HG03108 (cell line): ENCODE measurements at regions not wholly inside any gene's neighbourhood (a gene's known extent, or its start where the extent isn't known, plus 50 kb on each side); places are given as distances from the start of the nearest gene placed in this dataset.
"Not testable (repeated sequence)": the region's sequence is repeated elsewhere in the genome, so short reads cannot be mapped to it uniquely, and the experiment has no call there.

ENCODE experiments used
- ATAC-seq: cut with Tn5 transposase; IDR thresholded peaks from one replicate; pipeline ENCODE4 v1.9.1; 2021; ENCODE audit warnings: moderate library complexity; ENCODE audit not compliant: unreplicated experiment

DNA sequence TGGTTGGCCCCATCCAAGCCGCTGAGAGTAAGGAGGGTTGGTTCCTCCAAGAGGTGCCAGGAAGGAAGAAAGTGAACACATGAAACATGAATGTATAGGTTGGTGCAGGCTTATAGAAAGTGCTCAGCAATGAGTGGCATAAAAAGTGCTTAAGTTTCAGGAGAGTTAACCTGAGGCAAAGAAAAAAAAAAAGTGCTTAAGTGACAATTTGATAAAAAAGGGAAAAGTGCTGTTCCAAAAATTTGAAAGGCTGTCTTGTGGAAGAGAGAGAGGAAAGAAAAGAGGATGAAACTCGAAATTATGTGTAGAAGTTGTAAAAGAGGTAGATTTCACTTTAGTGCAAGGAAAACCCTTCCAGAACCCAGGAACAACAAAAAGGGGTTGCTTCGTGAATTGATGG is 85.5 kb upstream of the MAP4K4 start:
- ATAC-seq: no peak

DNA sequence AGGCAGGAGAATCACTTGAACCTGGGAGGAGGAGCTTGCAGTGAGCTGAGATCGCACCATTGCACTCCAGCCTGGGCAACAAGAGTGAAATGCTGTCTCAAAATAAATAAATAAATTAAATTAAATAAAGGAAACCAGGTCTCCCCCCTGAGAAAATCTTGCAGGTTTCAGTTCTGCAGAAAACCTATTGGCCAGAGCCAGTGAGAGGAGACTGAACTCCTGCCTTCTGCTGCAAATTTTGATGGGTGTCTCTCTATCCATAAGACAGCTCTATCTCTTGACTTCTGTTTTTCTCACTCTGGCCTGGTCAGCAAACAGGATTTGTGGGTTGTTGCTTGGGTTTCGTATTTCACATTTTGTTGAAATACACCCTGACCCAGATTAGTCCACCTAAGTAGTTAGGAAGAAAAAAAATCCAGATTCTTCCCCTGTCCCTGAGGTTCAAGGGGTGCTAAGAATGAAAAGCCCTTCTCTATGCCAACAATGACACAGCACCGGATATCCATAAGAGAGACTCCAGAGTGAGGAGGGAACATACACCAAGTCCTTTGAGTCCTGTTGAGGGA is 86.7 kb upstream of the MAP4K4 start:
- ATAC-seq: no peak

DNA sequence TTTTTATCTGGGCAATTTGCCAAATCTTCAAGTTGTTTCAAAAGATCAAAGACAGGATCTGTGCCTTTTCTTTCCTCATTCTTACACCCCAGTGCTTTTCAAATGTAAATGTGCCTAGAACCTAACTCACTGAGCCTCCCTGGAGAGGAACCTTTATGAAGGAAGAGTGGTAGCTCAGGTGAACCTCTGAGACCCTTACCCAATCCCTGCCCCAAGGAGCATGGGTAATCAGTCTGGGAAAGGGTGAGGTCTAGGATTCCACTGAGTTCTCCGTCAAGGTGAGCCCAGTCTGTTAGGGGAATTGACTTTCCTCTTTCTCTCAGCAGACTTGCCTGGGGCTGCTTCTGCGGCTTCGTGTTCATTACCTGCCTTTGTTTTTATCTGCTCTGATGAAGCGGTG is 88.1 kb upstream of the MAP4K4 start:
- no peak for ATAC-seq

GRCh38 chr2:101608408-101609310 is 88.8 kb upstream of the MAP4K4 start:
- ATAC-seq: no peak

DNA sequence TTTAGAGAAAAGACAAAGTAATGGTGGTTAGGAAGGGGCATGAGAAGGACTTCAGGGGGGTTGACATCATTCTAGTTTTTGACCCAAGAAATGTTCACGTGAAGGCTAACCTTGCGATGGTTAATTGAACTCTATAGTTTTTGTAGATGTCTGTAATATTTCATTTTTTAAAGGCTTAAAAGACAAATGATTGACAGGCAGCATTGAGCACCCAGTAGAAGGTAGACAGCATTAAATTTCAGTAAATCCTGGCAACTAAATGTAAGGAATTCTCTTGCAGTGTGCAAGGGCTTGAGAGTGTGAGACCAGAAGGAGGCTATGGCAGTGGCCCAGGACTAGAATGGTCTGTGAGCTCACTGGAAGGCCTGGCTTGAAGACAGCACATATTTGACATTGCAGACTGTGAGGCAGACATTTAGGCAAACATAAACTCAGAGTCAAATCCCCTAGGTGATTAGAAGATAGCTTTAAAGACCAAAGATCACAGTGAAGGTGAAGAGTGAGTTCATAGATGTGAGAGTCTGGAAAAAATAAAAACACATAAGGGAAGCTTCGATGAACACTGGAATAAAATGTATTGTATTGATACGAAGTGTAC is 100.1 kb upstream of the MAP4K4 start:
- ATAC-seq: no peak

GRCh38 chr2:101596333-101596732 is 101.2 kb upstream of the MAP4K4 start:
- ATAC-seq: no peak

DNA sequence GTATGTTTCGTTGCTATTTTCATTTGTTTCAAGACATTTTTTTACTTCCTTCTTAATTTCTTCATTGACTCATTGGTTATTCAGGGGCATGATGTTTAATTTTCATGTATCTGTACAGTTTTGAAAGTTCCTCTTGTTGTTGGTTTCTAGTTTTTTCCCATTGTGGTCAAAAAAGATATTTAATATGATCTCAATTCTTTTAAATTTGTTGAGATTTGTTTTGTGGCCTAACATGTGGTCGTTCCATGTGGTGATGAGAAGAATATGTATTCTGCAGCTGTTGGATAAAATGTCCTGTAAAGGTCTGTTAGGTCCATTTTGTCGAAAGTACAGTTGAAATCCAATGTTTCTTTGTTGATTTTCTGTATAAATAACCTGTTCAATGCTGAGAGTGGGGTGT is 110.3 kb upstream of the MAP4K4 start:
- no peak for ATAC-seq

- ATAC-seq: no peak
Measured at GRCh38 chr2:101583861-101584260, 108.9 kb upstream of the RFX8 start.

GRCh38 chr2:101581675-101582299 is 106.9 kb upstream of the RFX8 start:
- no peak for ATAC-seq

DNA sequence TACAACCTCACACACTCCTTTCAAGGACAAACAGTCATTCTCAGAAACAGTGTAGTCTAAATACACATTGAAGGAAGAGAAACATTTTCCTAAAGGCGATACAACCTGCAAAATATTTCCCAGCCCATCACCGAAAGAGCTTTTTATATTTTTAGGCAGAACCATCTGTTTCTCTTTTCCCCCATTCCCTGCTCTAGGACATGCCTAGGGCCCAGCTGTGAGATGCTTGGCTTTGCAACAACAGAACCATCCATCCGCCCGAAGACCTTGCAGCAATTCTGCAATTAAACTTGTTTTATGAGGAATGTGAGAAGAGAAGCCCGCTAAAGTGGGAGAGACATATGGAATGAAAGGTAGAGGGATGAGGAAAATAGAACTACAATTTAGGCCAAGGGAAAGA is 105.6 kb upstream of the RFX8 start:
- ATAC-seq: no peak

GRCh38 chr2:101578671-101579070 is 103.8 kb upstream of the RFX8 start:
- ATAC-seq: no peak

DNA sequence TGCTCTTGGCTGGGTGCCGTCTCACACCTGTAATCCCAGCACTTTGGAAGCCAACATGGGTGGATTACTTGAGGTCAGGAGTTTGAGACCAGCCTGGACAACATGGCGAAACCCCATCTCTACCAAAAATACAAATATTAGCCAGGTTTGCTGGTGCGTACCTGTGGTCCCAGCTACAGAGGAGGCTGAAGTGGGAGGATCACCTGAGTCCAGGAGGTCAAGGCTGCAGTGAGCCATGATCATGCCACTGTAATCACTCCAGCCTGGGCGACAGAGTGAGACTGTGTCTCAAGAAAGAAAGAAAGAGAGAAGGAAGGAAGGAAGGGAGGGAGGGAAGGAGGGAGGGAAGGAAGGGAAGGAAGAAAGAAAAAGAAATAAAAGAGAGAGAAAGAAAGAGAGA is 103.2 kb upstream of the RFX8 start:
- ATAC-seq: not testable (repeated sequence)

DNA sequence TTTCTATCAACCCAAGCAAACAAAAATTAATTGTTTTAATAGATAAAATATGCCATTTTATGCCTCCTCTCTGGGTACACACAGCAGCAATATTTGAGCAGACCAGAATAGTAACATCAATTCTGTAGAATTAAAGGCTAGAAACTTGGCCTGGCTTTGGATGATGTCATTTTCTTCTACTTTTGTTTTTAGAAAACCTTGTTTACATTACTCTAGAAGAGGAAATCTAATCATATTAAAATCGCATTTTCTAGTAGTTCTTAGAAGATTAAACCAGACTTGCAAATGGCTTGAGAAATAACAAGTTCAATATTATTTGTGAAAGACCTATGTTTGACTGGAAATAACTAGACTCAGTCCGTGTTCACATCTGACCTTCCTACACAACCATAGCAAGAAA is 102.3 kb upstream of the RFX8 start:
- ATAC-seq: no peak

DNA sequence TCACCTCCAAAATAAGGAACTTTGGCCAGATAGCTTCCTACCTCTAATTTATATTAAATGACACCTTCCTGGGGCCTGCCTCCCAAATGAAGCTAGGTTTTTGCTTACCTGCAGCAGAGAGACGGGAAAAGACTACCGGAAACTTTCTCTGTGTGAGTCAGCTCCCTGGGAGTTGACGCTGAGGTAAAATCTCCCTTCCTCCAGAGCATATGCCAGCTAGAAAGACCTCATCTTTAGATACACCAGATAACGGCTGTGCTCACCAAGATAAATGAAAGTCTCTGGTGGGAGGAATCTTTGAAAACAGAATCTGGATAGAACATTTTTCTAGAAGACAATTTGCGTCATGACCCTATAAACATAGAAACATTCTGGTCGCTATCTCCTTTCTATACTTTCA is 99.7 kb upstream of the RFX8 start:
- no peak for ATAC-seq

- ATAC-seq: no peak
Measured at GRCh38 chr2:101571951-101572350, 97.0 kb upstream of the RFX8 start.

DNA sequence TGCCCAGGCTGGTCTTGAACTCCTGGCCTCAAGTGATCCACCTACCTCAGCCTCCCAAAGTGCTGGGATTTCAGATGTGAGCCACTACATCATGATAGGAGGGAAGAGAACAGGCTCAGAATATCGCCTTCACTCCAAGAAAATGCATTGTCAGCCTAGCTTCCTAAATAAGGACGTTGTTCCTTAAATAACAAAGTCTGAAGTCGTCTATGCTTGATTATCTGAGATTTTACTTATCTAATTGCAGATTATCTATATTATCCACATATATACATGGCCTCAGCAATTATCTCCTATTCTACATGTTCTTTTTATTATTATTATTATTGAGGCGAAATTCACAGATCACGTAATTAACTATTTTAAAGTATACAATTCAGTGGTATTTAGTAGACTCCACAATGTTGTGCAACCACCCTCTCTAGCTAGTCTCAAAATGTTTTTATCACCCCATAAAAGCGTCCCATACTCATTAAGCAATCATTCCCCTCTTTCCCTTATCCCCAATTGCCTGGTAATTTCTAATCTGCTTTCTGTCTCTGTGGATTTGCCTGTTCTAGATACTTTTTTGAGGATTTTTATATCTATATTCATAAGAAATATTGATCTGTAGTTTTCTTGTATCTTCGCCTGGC is 95.1 kb upstream of the RFX8 start:
- ATAC-seq: no peak

DNA sequence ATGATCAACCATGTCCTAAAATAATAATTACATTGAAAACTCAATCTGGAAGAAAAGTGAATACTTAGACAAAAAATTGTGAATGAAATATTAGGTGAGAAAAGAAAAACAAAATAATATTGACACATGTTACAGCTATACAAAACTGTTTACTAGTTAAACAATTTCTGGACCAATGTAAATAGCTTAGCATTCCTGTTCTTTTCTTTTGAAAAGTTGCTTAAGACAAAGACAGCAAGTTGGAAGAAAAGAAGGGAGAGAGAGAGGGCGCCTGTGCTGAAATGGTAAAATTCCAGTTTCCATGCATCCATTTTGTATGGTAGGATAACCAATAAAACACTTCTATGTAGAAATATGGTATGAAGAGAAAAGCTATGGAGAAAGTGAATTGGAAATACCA is 94.1 kb upstream of the RFX8 start:
- ATAC-seq: no peak

DNA sequence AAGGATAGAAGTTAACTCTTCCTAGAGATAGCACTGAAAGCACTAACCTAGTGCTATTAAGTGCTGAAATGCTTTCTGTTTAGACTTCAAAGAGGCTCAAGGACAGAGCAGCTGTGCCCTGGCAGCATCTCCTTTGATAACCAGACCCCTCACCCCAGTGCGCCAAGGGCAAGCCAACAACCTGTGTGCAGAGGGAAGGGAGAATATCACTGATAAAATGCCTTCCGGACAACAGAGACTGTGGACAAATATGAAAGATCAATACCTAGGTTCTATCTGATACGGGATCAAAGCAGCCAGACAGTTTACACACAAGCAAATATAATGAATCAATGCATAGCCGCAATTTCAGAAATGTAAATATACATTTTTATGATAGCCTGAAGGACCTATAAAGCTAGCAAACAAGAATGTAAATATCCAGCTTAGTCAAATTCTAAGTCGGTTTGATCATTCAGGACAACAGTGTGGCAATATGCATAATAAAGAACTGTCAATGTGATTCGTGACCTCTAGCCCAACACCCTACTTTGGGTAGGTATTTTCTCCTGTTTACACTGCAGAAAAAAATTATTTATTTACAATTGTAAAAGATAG is 91.8 kb upstream of the RFX8 start:
- ATAC-seq: no peak

GRCh38 chr2:101563849-101564248 is 88.9 kb upstream of the RFX8 start:
- no peak for ATAC-seq

DNA sequence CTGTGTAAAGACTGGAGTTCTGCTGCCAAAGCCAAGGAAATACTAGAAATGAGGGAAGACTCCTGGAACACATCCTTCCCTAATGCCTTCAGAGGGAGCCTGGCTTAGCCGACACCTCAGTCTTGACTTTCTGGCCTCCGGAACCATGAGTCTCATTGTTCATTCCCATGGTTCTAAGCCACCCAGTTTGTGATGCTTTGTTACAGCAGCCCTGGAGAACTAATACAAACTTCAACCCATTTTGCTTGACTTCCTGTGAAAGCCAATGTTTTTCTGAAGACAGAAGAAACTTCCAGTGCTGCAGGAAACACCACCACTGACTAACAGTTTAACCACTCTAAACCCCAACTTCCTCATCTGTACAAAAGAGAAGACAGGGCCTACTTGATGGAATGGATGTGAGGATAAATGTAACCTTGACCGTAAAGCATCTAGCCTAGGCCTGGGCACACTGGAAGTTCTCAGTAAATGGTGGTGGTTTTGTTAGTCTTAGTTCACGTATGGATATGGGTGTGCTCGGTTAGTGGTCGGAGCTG is 85.9 kb upstream of the RFX8 start:
- ATAC-seq: no peak

GRCh38 chr2:101559551-101559950 is 84.6 kb upstream of the RFX8 start:
- ATAC-seq: no peak
